Osteocyte (in vitro differentiated cells): ENCODE measurements at regions not wholly inside any gene's neighbourhood (a gene's known extent, or its start where the extent isn't known, plus 50 kb on each side); places are given as distances from the start of the nearest gene placed in this dataset.

Source experiments
- DNase-seq: peaks from one replicate; pipeline ENCODE4 v3.0.0; 2021; ENCODE audit warnings: mixed read lengths; ENCODE audit not compliant: unreplicated experiment; ENCODE audit errors: extremely low spot score
- H3K27ac Mint-ChIP-seq: one replicate; pipeline ENCODE4 v1.8.0; 2021; ENCODE audit warnings: mild to moderate bottlenecking, mixed read lengths; ENCODE audit not compliant: unreplicated experiment
- H3K27me3 Mint-ChIP-seq: one replicate; pipeline ENCODE4 v1.8.0; 2021; ENCODE audit warnings: mixed read lengths; ENCODE audit not compliant: unreplicated experiment
- H3K36me3 Mint-ChIP-seq: one replicate; pipeline ENCODE4 v1.8.0; 2021; ENCODE audit warnings: mixed read lengths; ENCODE audit not compliant: unreplicated experiment
- H3K4me1 Mint-ChIP-seq: one replicate; pipeline ENCODE4 v1.8.0; 2021; ENCODE audit warnings: mixed read lengths; ENCODE audit not compliant: unreplicated experiment
- H3K4me3 Mint-ChIP-seq: one replicate; pipeline ENCODE4 v1.8.0; 2021; ENCODE audit warnings: mild to moderate bottlenecking, moderate library complexity, mixed read lengths; ENCODE audit not compliant: unreplicated experiment
- H3K9me3 Mint-ChIP-seq: one replicate; pipeline ENCODE4 v1.8.0; 2021; ENCODE audit warnings: mixed read lengths; ENCODE audit not compliant: unreplicated experiment
- TF ChIP-seq, protein P1 (sequence below): fragments of 200-600 bp; sonication (generic); IDR thresholded peaks from 2 replicates; pipeline ENCODE4 v1.5.0; 2021; ENCODE audit warnings: antibody characterized with exemption, mild to moderate bottlenecking, moderate library complexity

DNA sequence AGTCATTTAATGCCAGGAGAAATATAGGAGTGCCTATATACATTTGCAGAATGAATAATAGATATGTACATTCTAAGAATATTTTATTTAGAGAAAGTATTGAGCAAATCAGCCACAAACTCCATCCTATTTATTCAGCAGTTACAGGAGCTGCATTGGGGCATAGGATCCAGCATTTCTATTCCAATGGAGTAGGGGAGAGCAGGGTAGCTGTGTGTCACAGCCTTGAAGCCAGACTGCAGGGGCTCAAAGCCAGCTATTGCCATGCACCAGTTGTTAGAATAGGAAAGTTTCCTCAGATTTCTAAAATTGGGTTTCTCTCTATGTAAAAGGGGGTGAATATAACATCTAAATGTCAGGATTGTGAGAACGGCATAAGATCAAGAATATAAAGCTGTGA is 116.8 kb upstream of the MYO3A start:
- Mint-ChIP-seq H3K27me3 (no peaks in the 10 kb centered on the region), H3K27ac (no peak overlapping the region), H3K4me1 (peaks cover 46% of the 10 kb centered on the region), H3K9me3 (peaks cover 8% of the 10 kb centered on the region), H3K4me3 (no peak overlapping the region), H3K36me3 (no peaks in the 10 kb centered on the region)
- TF ChIP-seq, protein P1, sequence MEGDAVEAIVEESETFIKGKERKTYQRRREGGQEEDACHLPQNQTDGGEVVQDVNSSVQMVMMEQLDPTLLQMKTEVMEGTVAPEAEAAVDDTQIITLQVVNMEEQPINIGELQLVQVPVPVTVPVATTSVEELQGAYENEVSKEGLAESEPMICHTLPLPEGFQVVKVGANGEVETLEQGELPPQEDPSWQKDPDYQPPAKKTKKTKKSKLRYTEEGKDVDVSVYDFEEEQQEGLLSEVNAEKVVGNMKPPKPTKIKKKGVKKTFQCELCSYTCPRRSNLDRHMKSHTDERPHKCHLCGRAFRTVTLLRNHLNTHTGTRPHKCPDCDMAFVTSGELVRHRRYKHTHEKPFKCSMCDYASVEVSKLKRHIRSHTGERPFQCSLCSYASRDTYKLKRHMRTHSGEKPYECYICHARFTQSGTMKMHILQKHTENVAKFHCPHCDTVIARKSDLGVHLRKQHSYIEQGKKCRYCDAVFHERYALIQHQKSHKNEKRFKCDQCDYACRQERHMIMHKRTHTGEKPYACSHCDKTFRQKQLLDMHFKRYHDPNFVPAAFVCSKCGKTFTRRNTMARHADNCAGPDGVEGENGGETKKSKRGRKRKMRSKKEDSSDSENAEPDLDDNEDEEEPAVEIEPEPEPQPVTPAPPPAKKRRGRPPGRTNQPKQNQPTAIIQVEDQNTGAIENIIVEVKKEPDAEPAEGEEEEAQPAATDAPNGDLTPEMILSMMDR: no peak
- no peak for DNase-seq

DNA sequence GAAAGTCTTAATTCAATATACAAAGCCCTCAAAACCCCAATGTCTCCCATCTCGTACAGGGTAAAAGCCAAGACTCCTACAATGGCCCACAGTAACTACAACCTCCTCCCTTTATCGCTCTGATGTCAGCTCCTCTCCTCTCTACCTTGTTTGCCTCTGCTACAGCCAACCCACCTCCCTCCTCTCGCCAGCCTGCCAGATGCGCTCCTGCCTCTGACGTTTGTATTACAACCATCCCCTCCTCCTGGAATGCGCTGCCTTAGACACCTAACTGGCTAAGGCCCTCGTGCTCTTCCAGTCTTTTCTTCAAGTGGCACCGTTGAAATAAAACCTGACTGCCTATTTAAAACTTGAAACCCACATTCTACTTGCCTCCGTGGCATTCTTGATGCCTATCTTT is 115.3 kb upstream of the MYO3A start:
- Mint-ChIP-seq H3K36me3 (no peaks in the 10 kb centered on the region), H3K27me3 (no peaks in the 10 kb centered on the region)

DNA sequence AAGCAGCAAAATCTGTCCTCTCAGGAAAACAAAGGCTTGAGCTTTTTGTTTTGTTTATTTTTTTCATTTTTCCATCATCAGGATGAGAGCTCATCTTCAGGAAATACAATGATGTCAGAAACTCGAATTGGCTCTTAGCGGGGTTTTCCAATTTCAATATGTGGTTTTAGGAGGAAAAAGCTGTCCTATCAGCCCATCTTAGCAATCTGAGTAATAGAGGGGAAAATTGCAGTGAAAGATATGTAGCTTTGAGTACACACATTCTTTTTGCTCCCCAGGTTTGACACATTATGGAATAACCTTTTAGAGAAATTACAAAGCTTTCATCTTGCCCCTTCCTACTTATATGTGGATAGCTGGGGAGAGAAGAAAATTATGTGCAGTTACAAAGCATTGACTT is 113.6 kb upstream of the MYO3A start:
- Mint-ChIP-seq H3K4me3 (no peak overlapping the region), H3K27me3 (no peaks in the 10 kb centered on the region), H3K27ac (no peak overlapping the region), H3K9me3 (no peaks in the 10 kb centered on the region), H3K36me3 (no peaks in the 10 kb centered on the region), H3K4me1 (peaks cover 23% of the 10 kb centered on the region)
- DNase-seq: no peak
- TF ChIP-seq, protein P1: no peak

More for the DNA sequence above, 115.3 kb upstream of the MYO3A start:
- H3K27ac Mint-ChIP-seq: no peak overlapping the region
- TF ChIP-seq, protein P1: no peak
- peaks cover 34% of the 10 kb centered on the region for H3K4me1 Mint-ChIP-seq
- no peak for DNase-seq
- H3K4me3 Mint-ChIP-seq: no peak overlapping the region
- H3K9me3 Mint-ChIP-seq: peaks cover 8% of the 10 kb centered on the region

DNA sequence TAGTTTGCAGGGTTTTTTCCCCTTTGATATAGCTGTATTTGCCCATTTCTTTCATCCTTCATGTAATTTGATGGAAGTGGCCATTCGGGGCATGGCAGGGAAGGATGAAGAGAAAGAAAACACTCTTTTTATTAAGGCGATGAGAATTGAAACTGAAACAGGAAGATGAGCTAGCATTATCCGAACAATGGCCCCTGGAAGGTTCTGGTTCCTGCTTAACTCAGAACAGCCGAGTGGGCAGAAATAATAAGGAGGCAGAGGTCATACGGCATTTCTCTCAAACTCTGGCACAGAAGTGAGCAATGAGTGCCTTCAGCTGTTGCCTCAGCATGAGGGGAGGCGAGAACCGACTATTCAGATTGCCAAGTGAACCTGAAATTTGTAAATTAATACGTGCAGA is 113.2 kb upstream of the MYO3A start:
- TF ChIP-seq, protein P1: no peak
- Mint-ChIP-seq H3K27ac (no peak overlapping the region), H3K27me3 (no peaks in the 10 kb centered on the region), H3K9me3 (no peaks in the 10 kb centered on the region), H3K4me3 (no peak overlapping the region), H3K4me1 (peaks cover 19% of the 10 kb centered on the region), H3K36me3 (no peaks in the 10 kb centered on the region)
- no peak for DNase-seq

DNA sequence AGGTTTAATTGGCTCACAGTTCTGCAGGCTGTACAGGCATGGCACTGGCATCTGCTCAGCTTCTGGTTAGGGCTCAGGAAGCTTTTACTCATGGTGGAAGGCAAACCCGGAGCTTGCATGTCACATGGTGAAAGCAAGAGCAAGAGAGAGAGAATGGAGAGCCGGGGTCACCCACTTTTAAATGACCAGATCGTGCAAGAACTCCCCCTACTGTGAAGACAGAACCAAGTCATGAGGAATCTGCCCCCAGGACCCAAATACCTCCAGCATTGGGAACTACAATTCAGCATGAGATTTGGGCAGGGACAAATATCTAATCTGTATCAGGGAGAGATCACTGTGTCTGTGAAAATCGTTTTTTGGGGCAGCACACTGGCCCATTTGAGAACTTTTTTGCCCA is 110.0 kb upstream of the MYO3A start:
- Mint-ChIP-seq H3K4me1 (no peaks in the 10 kb centered on the region), H3K27me3 (no peaks in the 10 kb centered on the region), H3K36me3 (no peaks in the 10 kb centered on the region), H3K4me3 (no peak overlapping the region), H3K27ac (no peak overlapping the region), H3K9me3 (no peaks in the 10 kb centered on the region)
- DNase-seq: no peak
- TF ChIP-seq, protein P1: no peak
